Dedifferentiated amniotic fluid mesenchymal stem cell (primary cell): ENCODE measurements at regions not wholly inside any gene's neighbourhood (a gene's known extent, or its start where the extent isn't known, plus 50 kb on each side); places are given as distances from the start of the nearest gene placed in this dataset.

Experiments
- DNase-seq: peaks from one replicate; pipeline ENCODE4 v3.0.0-alpha.2; 2016; ENCODE audit errors: extremely low spot score

GRCh38 chr7:45987521-45988290, 66.6 kb upstream of the IGFBP3 start:
- DNase-seq = no peak

DNA sequence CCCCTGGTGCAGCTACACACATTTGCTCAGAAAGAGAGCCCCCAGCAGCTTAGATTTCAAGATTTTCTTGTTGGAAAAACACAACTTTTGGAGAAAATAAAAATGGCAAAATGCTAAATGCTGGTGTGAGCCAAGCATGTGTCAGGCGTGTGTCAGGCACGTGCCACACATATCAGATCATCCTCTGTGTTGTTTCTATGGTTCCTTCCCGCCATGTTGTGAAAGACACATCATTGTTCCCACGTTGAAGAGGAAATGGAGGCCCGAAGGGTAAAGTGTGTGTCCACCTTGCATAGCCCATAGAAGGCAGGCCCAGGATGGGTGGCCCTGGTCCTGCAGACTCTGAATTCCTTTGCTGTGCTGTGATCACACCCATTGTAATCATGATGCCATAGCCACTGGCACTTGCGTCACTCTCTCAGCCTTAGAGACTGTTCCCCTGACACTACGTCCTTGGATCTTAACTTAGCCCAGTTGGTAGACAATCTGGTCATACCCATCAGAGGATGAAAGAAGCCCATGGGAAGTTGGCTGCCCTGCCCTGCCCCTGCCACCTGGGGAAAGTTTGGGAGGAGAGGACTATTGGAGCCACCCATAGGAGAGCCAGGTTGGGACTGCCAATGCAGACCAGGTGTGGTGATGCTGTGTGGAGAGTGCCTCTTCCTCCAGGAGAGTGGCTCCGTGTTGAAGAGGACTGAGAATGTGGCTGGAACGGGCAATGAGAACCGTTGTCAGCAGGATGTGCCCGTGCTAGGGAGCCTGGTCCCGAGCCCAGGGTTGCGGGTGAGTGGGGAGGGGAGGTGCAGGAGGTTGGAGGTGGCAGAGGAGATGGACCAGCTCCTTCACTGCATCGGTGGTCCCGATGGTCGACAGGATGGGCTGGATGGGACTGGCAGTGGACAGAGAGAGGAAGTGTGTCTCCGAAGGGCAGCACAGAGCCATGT, 65.6 kb upstream of the IGFBP3 start:
- no peak for DNase-seq

- DNase-seq = no peak
These were observed 64.8 kb upstream of the IGFBP3 start for GRCh38 chr7:45985902-45986301.

GRCh38 chr7:45984386-45985295, 63.6 kb upstream of the IGFBP3 start:
- DNase-seq = no peak

GRCh38 chr7:45983720-45984255, 62.7 kb upstream of the IGFBP3 start:
- no peak for DNase-seq

DNA sequence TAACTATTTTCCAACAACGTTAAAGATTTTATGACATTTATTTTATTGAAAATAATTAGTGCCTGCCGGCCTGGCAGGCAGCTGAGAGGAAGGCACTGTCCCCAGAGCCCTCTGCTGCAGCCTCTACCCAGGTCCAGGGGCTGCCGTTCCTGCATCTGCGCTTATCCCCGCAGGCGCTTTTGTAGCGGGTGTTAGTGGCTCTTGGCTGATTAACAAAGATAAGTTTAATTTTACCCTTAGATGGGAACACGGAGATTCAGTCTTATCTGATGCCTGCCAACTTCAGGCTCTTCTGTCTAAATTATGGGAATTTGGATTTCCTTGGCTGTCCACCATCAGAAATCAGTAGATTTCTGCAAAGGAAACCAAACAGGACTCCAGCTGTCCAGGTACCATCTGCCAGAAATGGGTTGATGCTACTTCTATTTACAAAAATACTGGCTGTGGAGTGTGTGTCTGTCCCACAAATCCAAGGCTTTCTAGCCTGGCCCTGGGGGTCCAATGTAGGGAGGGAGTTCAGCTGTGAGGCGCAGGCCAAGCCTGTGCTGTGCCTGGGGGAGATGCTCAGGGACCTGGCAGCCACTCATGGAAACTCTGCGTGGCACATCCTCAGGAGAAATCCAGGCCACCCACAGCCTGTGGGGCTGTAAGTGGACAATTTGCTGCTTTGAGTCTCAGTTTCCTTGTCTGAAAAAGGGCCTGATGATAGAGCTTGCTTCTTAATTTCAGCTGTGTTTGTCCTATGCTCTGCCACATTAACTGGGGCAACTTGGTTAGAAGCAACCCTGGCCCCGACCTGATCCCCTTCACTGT, 62.0 kb upstream of the IGFBP3 start:
- no peak for DNase-seq

- DNase-seq = no peak
These were observed 61.1 kb upstream of the IGFBP3 start for GRCh38 chr7:45982132-45982531.

- no peak for DNase-seq
These were observed 59.9 kb upstream of the IGFBP3 start for GRCh38 chr7:45980973-45981372.

- DNase-seq = no peak
These were observed 59.3 kb upstream of the IGFBP3 start for GRCh38 chr7:45980181-45980905.

DNA sequence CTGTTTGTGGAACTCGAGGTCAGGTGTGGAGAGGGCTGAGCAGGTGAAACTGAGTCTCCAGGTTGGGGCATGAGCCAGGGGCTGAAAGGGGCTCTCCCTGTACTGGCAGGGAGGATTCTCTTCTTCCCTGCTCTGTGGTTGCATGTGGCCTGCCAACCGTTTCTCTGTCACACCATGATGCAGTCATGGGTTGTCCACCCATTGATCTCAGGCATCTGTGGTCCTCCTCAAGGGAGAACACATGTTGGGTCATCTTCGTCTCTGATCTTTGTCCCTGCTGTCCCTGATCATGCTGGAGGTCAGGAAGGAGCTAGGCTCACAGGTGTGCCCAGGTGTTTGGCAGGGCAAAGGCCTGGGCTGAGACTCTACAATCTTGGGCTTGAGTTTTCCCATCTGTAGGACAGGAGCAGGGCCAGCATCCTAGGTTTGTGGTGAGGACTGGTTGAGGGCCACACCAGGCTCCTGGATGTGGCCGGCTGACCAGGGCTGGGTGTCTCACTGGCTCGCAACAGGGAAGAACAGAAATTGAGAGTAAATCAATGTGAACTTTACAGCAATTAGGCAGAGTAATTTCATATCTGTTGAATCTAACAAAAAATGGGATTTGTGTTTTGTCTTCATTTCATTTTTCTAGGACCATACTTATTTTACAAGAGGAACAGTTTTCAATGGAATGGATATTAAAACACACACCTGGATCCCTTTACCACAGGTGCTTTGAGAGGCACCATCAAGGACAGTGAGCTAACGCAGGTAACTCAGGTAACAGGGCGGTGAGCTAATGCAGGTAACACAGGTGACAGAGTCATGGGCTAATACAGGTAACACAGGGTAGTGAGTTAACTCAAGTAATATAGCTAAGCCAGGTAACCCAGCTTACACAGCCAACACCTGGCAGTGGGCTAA, 58.5 kb upstream of the IGFBP3 start:
- no peak for DNase-seq

GRCh38 chr7:45978731-45979211, 57.7 kb upstream of the IGFBP3 start:
- no peak for DNase-seq

DNA sequence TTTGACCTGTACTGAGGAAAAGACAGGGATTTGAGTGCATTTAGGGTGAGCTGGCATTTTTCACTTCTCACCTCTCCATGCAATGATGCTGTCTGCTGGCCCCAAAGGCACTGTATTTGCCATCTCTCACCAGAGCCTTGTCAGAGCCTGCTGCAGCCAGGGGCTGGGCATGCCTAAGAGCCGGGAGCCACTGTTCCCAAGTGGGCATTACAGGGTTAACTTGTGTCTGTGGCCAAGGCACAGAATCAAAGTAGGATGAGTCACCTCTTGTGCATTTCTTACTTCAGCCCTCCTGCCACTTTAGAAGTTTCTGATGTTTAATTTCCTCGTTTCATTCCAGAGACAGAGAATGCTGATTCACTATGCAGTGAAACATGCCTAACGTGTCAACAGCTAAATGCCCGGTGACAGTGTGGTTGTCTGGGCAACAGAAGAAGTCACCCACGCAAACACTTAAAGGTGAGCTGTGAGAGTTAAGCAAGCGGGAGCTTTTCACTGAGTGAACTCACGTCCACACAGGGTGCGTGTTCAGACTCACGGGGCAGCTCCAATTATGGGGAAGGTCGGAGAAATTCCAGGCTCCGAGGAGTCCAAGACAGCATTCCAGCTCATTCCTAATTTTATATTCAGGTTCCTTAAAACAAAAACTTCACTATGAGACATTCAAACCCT, 57.1 kb upstream of the IGFBP3 start:
- peak; percentile 95 for DNase-seq

DNA sequence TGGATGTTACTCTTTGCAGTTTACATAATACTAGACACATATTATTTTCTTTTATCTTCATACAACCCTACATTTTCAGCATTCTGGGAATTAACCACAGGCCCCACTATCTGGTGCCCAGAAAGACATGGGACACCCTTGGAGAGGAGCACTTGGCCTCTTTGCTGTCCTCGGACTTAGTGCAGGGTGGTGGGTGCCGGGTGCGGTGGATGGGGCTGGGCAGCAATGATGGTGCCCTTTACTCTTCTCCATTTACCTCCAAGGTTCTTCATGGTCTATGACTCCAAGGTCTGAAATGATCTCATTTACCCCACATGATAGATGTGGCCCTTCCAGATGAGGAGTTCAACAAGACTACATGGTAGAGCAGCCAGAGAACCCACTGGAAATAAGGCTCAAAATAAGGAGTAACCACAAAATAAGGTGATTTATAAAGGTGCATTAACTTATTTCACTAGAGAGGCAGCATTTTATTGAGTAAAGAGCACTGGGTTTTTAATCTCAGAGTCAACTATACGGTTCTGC, 56.2 kb upstream of the IGFBP3 start:
- no peak for DNase-seq

DNA sequence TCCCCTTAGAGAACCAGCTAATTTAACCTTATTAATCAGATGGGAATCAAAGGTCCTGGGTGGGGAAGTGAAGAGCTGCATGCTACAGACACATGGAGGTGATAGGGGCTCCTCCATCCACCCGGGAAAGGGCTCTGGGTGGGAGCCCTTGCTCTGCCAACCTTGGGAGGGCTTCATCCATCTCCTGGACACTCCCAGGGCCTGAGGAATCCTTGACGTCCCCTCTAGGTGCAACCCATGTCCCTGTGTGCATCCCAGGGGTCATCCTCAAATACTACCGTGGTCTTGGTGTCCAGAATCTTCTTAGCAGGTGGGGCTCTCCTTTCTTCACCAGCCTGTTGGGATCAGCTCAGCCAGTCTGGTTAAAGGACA, 55.4 kb upstream of the IGFBP3 start:
- no peak for DNase-seq

GRCh38 chr7:45975847-45976484, 54.9 kb upstream of the IGFBP3 start:
- no peak for DNase-seq

- no peak for DNase-seq
These were observed 54.3 kb upstream of the IGFBP3 start for GRCh38 chr7:45975367-45975766.

DNA sequence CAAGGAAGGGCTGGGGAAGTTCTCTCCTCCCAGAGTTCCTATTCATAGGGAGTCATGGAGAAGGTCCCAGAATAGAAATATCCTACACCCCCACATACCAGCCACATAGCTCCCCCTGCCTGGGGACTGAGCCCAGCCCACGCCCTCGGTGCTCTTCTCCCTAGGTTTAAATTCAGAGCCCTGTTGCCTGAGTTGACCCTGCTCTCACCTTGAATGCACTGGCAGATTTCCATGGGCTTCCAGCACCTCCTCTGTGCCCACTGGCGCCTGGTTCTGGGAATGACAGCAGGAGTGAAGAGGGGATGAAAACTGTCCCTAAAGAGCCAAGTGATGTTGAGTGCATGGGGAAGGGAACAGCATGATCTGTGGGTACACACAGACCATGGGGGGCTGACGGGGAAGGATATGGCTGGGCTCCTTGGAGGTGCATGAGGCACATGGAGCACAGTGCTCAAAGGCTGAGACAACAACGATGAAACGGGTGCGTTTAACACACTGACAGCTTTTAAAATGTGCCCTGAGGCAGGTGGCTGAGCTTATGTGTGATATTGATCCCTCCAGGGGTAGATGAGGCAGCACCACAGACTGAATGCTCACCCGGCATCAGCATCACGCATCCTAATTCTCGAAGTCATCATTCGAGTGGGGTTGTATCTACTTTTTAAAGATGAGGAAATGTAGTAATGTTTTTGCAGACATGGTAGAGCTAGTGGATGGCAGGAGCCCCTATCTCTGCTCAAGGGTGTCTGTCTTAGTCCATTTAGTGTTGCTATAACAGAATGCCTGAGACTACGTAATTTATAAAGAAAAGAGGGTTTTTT, 53.7 kb upstream of the IGFBP3 start:
- DNase-seq = no peak
